ENCODE measurements at regions not wholly inside any gene's neighbourhood (a gene's known extent, or its start where the extent isn't known, plus 50 kb on each side); places are given as distances from the start of the nearest gene placed in this dataset.

DNA sequence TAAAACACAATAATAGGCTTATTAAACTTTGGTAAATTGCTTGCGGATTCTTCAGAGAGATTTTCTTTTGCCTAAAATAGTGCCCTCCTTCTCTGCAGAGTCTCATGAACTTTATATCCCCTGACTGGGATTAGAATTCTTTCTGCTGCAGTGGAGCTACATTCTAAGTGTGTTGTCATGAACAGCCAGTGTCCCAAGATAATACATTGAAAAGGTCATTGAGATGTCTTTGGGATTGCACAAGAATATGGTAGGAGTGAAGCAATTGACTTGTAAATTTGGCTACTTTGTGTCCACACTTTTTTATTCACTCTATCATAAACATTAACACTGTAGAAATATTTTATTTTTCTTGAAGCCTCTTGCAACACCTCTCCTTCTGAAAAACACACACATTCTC is 604.5 kb downstream of the GABRG2 start:
- Histone ChIP-seq H3K4me2 (ENCODE audit: low read depth, low read length) (no peak overlapping the region), H3K4me3 (ENCODE audit: insufficient read depth, low read depth, low read length) (no peak overlapping the region), H2BK5ac (ENCODE audit: low read depth, low read length, poor library complexity, severe bottlenecking) (no peak overlapping the region), H2AK5ac (ENCODE audit: low read depth, low read length) (no peak overlapping the region), H3K14ac (replicated peaks; ENCODE audit: low read depth, low read length) (no peak overlapping the region), H3K9ac (ENCODE audit: low read depth, low read length) (no peak overlapping the region), H3K9me3 (ENCODE audit: control insufficient read depth, insufficient read depth, low read length) (peaks cover 2% of the 10 kb centered on the region), H4K20me1 (ENCODE audit: insufficient read depth, low read length) (no peaks in the 10 kb centered on the region), H4K91ac (ENCODE audit: insufficient read depth, low read depth, low read length) (no peak overlapping the region), H3K56ac (ENCODE audit: extremely low read depth, insufficient read depth, low read length) (no peak overlapping the region), H3K9me1 (ENCODE audit: insufficient read depth, low read length) (no peaks in the 10 kb centered on the region), H3K27ac (ENCODE audit: insufficient read depth, low read length) (no peak overlapping the region), H4K8ac (ENCODE audit: low read depth in 2 of 2, low read length in 2 of 2) (no peak overlapping the region), H2BK20ac (ENCODE audit: low read depth, low read length) (no peak overlapping the region), H3K4me1 (ENCODE audit: control insufficient read depth, insufficient read depth, low read length) (no peaks in the 10 kb centered on the region), H3K23ac (ENCODE audit: low read depth, low read length) (no peak overlapping the region), H3K79me1 (ENCODE audit: low read depth in 1 of 2, low read length in 2 of 2) (no peaks in the 10 kb centered on the region), H4K5ac (ENCODE audit: low read depth, low read length) (no peak overlapping the region), H2AFZ (replicated peaks; ENCODE audit: low read length, poor library complexity) (no peak overlapping the region), H2AK9ac (replicated peaks; ENCODE audit: low read depth, low read length, poor library complexity) (no peak overlapping the region), H3K18ac (ENCODE audit: low read depth, low read length) (no peak overlapping the region), H3K36me3 (ENCODE audit: control insufficient read depth, insufficient read depth, low read length) (no peaks in the 10 kb centered on the region), H3K4ac (ENCODE audit: low read depth, low read length) (no peak overlapping the region), H3K27me3 (ENCODE audit: control insufficient read depth, insufficient read depth, low read length) (no peaks in the 10 kb centered on the region), H2BK120ac (ENCODE audit: low read depth, low read length) (no peak overlapping the region), H2BK15ac (ENCODE audit: low read depth, low read length) (no peak overlapping the region)
- DNase-seq (no peak), ATAC-seq (ENCODE audit: low read depth) (no peak)
- no TSS peak for BruUV-seq (replicated peaks)
- no CpG with 5 or more reads among the region's 1 CpG for WGBS, 2 experiments (ENCODE audit: extremely low coverage in 2 of 2, insufficient read length in 1 of 2)
- CTCF ChIA-PET = interaction anchor here (0.6 kb wide), 1 partner anchor 1285 kb away, joined by 5 read pairs; no protein-coding TSS in a partner anchor
- intact Hi-C loops (cut with micrococcal nuclease) (no loop called here), in situ Hi-C loops (cut with MboI; ENCODE audit: low sequenced_read_pairs) (no loop called here), dilution Hi-C loops (cut with HindIII; ENCODE audit: low sequenced_read_pairs, unreplicated experiment) (no loop called here)
- TF ChIP-seq BHLHE40 (IDR thresholded peaks at IDR 0.05; ENCODE audit: low read depth, low read length) = no peak
- TF ChIP-seq SMC3 (IDR thresholded peaks at IDR 0.05; ENCODE audit: low read depth, low read length) = no peak
- POLR2A ChIA-PET (ENCODE audit: unreplicated experiment) = no interaction called here

Data from IMR-90 (cell line).